ENCODE measurements at regions not wholly inside any gene's neighbourhood (a gene's known extent, or its start where the extent isn't known, plus 50 kb on each side); places are given as distances from the start of the nearest gene placed in this dataset.

- POLR2A ChIA-PET = no interaction called here
Observed at GRCh38 chr1:17922833-17923232, 167.7 kb downstream of the ACTL8 start.

GRCh38 chr1:17923666-17924065 lies 168.5 kb downstream of the ACTL8 start:
- H3K36me3 ChIP-seq (ENCODE audit: control insufficient read depth in 2 of 2, insufficient read depth in 1 of 2, low read length in 2 of 2) = no peaks in the 10 kb centered on the region
- TF ChIP-seq GLI4 (tag by site-specific recombination; IDR thresholded peaks at IDR 0.05) (no peak), REPIN1 (tag by site-specific recombination; IDR thresholded peaks at IDR 0.05; ENCODE audit: low read depth) (no peak), ZNF777 (tag by site-specific recombination; IDR thresholded peaks at IDR 0.05; ENCODE audit: borderline replicate concordance) (no peak), ZBTB1 (tag by site-specific recombination; IDR thresholded peaks at IDR 0.05) (no peak), ZNF654 (tag by site-specific recombination; IDR thresholded peaks at IDR 0.05; ENCODE audit: low read depth) (no peak), ZNF223 (tag by site-specific recombination; IDR thresholded peaks at IDR 0.05) (no peak), ZNF621 (tag by site-specific recombination; IDR thresholded peaks at IDR 0.05) (no peak), ZNF26 (tag by site-specific recombination; IDR thresholded peaks at IDR 0.05) (no peak), ZNF394 (tag by site-specific recombination; IDR thresholded peaks at IDR 0.05; ENCODE audit: borderline replicate concordance) (no peak), ZNF561 (tag by site-specific recombination; IDR thresholded peaks at IDR 0.05; ENCODE audit: borderline replicate concordance) (no peak), ZNF510 (tag by site-specific recombination; IDR thresholded peaks at IDR 0.05; ENCODE audit: insufficient replicate concordance) (no peak)
- H3K27ac ChIP-seq (ENCODE audit: extremely low read depth, low read depth, low read length) = no peak overlapping the region
- no peak overlapping the region for H3K4me3 ChIP-seq (ENCODE audit: low read depth, low read length)
- ChIA-PET POLR2A (no interaction called here), CTCF (interaction anchor here (0.5 to 2.5 kb wide), 28 partner anchors 9 to 818 kb away, joined by 3 to 14 read pairs (median 4); partner anchors contain the start of gene IGSF21)
- H3K4me1 ChIP-seq (ENCODE audit: control insufficient read depth, insufficient read depth, low read length) = no peaks in the 10 kb centered on the region
- H3K9me3 ChIP-seq (ENCODE audit: control insufficient read depth, insufficient read depth, low read depth, low read length) = no peaks in the 10 kb centered on the region

More at GRCh38 chr1:17922833-17923232, 167.7 kb downstream of the ACTL8 start:
- Histone ChIP-seq H3K4me3 (ENCODE audit: low read depth, low read length) (no peak overlapping the region), H3K9me3 (ENCODE audit: control insufficient read depth, insufficient read depth, low read depth, low read length) (no peaks in the 10 kb centered on the region), H3K27ac (ENCODE audit: extremely low read depth, low read depth, low read length) (no peak overlapping the region), H3K36me3 (ENCODE audit: control insufficient read depth in 2 of 2, insufficient read depth in 1 of 2, low read length in 2 of 2) (no peaks in the 10 kb centered on the region), H3K4me1 (ENCODE audit: control insufficient read depth, insufficient read depth, low read length) (no peaks in the 10 kb centered on the region)
- peak; percentile 55 for TF ChIP-seq ZNF654 (tag by site-specific recombination; IDR thresholded peaks at IDR 0.05; ENCODE audit: low read depth)
- no peak for TF ChIP-seq ZNF513 (tag by site-specific recombination; IDR thresholded peaks at IDR 0.05)
- TF ChIP-seq ZNF391 (tag by site-specific recombination; IDR thresholded peaks at IDR 0.05; ENCODE audit: borderline replicate concordance, low read depth) = no peak
- no peak for TF ChIP-seq HOXC10 (CRISPR knock-in tag; IDR thresholded peaks at IDR 0.05)
- TF ChIP-seq RBAK (tag by site-specific recombination; IDR thresholded peaks at IDR 0.05) = no peak
- TF ChIP-seq ZNF214 (tag by site-specific recombination; IDR thresholded peaks at IDR 0.05; ENCODE audit: borderline replicate concordance) = no peak
- TF ChIP-seq ZNF664 (tag by site-specific recombination; IDR thresholded peaks at IDR 0.05) = peak; percentile 16; the same call in 1 of the 2 replicates
- peak; percentile 40 for TF ChIP-seq ZNF335 (tag by site-specific recombination; conservative IDR thresholded peaks at IDR 0.05)
- peak; percentile 50; the same call in 1 of the 2 replicates for TF ChIP-seq ZNF660 (tag by site-specific recombination; IDR thresholded peaks at IDR 0.05)
- peak; percentile 23; the same call in 1 of the 2 replicates for TF ChIP-seq CTCF (tag by site-specific recombination; IDR thresholded peaks at IDR 0.05)
- CTCF ChIA-PET = interaction anchor here (0.6 to 2.5 kb wide), 26 partner anchors 9 to 659 kb away, joined by 3 to 14 read pairs (median 4); no protein-coding TSS in a partner anchor
